Ectodermal cell (in vitro differentiated cells): ENCODE measurements at regions not wholly inside any gene's neighbourhood (a gene's known extent, or its start where the extent isn't known, plus 50 kb on each side); places are given as distances from the start of the nearest gene placed in this dataset.

Experiments used
- H3K27ac ChIP-seq: 2 replicates; pipeline ENCODE4 v1.7.0; 2013; ENCODE audit warnings: mild to moderate bottlenecking, low read depth, low read length; ENCODE audit not compliant: insufficient read depth, poor library complexity, severe bottlenecking
- H3K27me3 ChIP-seq: 2 replicates; pipeline ENCODE4 v1.7.0; 2013; ENCODE audit warnings: mild to moderate bottlenecking, low read length; ENCODE audit not compliant: insufficient read depth, control insufficient read depth, poor library complexity, severe bottlenecking
- H3K36me3 ChIP-seq: one replicate; pipeline ENCODE4 v1.7.0; 2013; ENCODE audit warnings: low read length; ENCODE audit not compliant: control insufficient read depth, insufficient read depth
- H3K4me1 ChIP-seq: one replicate; pipeline ENCODE4 v1.7.0; 2013; ENCODE audit warnings: low read length; ENCODE audit not compliant: control insufficient read depth, insufficient read depth
- H3K4me3 ChIP-seq: 2 replicates; pipeline ENCODE4 v1.7.0; 2013; ENCODE audit warnings: low read depth, low read length, control low read depth; ENCODE audit not compliant: insufficient read depth
- H3K9me3 ChIP-seq: 2 replicates; pipeline ENCODE4 v1.7.0; 2013; ENCODE audit warnings: mild to moderate bottlenecking, low read length, moderate library complexity; ENCODE audit not compliant: control insufficient read depth
- WGBS, 2 experiments: methylation state at CpG; one replicate each; pipeline ENCODE4 v1.1.7; 2013; ENCODE audit warnings: missing lambda C conversion rate in 2 of 2; 5-methylcytosine and 5-hydroxymethylcytosine counted together

DNA sequence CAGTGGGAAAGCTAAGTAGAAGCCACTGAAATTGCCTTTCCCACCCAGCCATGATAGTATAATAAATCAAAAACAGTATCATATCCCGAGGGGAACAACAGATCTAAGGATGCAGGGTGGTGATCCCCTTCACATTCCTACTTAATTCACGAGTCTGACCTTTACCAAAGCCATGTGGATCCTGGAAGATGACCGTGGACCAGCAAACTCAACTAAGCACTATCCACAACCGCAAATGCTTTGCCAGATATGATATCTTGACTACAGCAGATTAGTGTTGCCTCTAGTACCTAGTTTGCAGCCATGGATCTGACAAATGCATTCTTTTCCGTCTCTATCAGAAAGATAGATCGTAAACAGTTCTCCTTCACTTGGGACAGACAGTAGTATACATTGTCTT is 67.3 kb upstream of the IL6 start:
- Histone ChIP-seq H3K4me3 (no peak overlapping the region), H3K36me3 (no peaks in the 10 kb centered on the region), H3K9me3 (no peaks in the 10 kb centered on the region), H3K4me1 (no peaks in the 10 kb centered on the region), H3K27me3 (no peaks in the 10 kb centered on the region), H3K27ac (no peak overlapping the region)
- WGBS, 2 experiments, result 93 to 98% methylated on average over 6 of the region's 6 CpGs

- Histone ChIP-seq H3K4me1 (no peaks in the 10 kb centered on the region), H3K27me3 (no peaks in the 10 kb centered on the region), H3K9me3 (no peaks in the 10 kb centered on the region), H3K4me3 (no peak overlapping the region), H3K36me3 (no peaks in the 10 kb centered on the region), H3K27ac (no peak overlapping the region)
- 92 to 93% methylated on average over 3 of the region's 3 CpGs for WGBS, 2 experiments
Observed at GRCh38 chr7:22658031-22658430, 69.0 kb upstream of the IL6 start.

DNA sequence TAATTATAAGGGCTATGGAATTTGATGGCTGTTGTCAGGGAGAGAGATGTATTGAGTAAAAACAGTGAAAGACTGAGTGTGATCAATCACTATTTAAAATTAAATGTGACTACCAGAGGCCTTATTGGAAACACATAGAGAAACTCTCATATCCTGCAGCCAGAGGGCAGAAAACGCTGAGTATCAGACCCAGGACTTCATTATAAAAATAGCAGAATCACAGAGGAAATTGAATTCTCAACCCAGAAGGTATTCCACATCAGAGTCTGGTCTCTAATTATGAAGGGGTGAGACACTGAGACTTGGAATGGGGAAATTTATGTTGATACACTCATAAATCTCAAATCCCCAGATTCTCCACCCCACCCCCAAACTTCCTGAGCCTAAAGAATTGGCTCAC is 69.5 kb upstream of the IL6 start:
- Histone ChIP-seq H3K27me3 (no peaks in the 10 kb centered on the region), H3K36me3 (no peaks in the 10 kb centered on the region), H3K4me3 (no peak overlapping the region), H3K9me3 (no peaks in the 10 kb centered on the region), H3K4me1 (no peaks in the 10 kb centered on the region), H3K27ac (no peak overlapping the region)
- WGBS, 2 experiments, result 67 to 73% methylated on average over 1 of the region's 1 CpG

DNA sequence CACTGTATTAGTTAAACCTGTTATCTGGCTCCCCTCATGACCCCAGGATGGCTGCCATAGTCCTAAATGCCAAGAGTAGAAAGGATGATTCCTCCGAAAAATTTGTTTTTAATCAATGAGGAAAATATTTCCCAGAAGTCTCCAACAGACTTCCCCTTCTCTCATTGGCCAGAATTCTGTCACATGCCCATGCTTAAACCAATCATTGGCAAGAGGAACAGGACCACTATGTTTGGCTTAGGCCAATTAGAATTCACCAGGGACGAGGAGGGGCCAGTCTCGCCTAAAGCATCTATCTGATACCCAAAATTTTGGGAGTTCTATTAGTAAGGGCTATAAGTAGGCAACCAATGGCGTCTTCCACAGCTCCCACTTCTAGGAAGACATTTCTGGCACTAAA is 71.2 kb upstream of the IL6 start:
- Histone ChIP-seq H3K27ac (no peak overlapping the region), H3K27me3 (no peaks in the 10 kb centered on the region)

DNA sequence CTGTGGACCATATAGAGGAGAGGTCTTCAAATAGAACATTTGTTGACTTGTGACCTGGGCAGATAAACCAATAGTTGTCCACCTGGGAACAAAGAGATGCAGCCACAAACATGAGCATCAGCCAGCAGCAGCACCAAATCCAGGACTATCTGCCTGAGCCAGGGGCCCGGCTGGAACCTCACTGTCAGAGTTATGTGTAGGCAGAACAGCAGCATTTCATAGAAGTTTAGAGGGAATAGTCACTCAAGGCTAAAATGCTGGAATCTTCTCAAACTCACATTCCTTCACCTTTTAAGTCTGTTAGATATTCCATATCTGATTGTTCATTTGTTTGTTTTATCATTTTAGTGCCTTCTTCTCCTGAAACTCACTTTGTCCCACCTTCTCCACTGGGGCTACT is 72.2 kb upstream of the IL6 start:
- Histone ChIP-seq H3K27ac (no peak overlapping the region), H3K4me3 (no peak overlapping the region), H3K9me3 (no peaks in the 10 kb centered on the region), H3K27me3 (no peaks in the 10 kb centered on the region), H3K36me3 (no peaks in the 10 kb centered on the region), H3K4me1 (no peaks in the 10 kb centered on the region)
- WGBS, 2 experiments, result 92 to 98% methylated on average over 1 of the region's 1 CpG

More for the DNA sequence above, 71.2 kb upstream of the IL6 start:
- Histone ChIP-seq H3K4me3 (no peak overlapping the region), H3K9me3 (no peaks in the 10 kb centered on the region), H3K36me3 (no peaks in the 10 kb centered on the region), H3K4me1 (no peaks in the 10 kb centered on the region)
- WGBS, 2 experiments, result 93 to 95% methylated on average over 4 of the region's 4 CpGs

- H3K27me3 ChIP-seq, result no peaks in the 10 kb centered on the region
- H3K36me3 ChIP-seq, result no peaks in the 10 kb centered on the region
- H3K4me1 ChIP-seq, result no peaks in the 10 kb centered on the region
- no peak overlapping the region for H3K4me3 ChIP-seq
- no peaks in the 10 kb centered on the region for H3K9me3 ChIP-seq
- no peak overlapping the region for H3K27ac ChIP-seq
Observed at GRCh38 chr7:22653951-22654350, 73.0 kb upstream of the IL6 start.

- WGBS, 2 experiments, result 90 to 98% methylated on average over 4 of the region's 5 CpGs
- H3K27me3 ChIP-seq, result no peaks in the 10 kb centered on the region
- no peaks in the 10 kb centered on the region for H3K9me3 ChIP-seq
- H3K36me3 ChIP-seq, result no peaks in the 10 kb centered on the region
- no peak overlapping the region for H3K27ac ChIP-seq
- H3K4me3 ChIP-seq, result no peak overlapping the region
- H3K4me1 ChIP-seq, result no peaks in the 10 kb centered on the region
Observed at GRCh38 chr7:22651534-22652243, 75.3 kb upstream of the IL6 start.

GRCh38 chr7:22651036-22651435 is 76.0 kb upstream of the IL6 start:
- WGBS, 2 experiments, result 94 to 95% methylated on average over 4 of the region's 4 CpGs
- Histone ChIP-seq H3K36me3 (no peaks in the 10 kb centered on the region), H3K9me3 (peaks cover 4% of the 10 kb centered on the region), H3K4me1 (no peaks in the 10 kb centered on the region), H3K27me3 (no peaks in the 10 kb centered on the region), H3K4me3 (no peak overlapping the region), H3K27ac (no peak overlapping the region)

DNA sequence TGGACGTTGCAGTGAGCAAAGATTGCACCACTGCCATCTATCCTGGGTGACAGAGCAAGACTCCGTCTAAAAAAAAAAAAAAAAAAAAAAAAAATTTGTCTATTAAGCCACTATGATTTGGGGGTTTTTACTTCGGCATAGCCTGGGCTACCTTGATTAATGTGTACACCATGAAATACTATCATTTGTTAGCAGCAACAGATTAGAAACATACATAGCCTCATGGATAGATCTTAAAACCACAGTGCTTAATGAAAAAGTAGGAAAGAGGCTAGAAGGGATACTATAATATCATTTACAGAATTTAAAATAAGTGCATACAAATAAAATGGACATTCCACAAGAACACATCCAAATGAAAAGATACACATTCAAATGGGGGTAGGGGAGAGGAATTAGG is 77.3 kb upstream of the IL6 start:
- Histone ChIP-seq H3K36me3 (no peaks in the 10 kb centered on the region), H3K27me3 (no peaks in the 10 kb centered on the region), H3K4me3 (no peak overlapping the region), H3K9me3 (peaks cover 4% of the 10 kb centered on the region), H3K27ac (no peak overlapping the region), H3K4me1 (no peaks in the 10 kb centered on the region)
- 77 to 92% methylated on average over 1 to 3 of the region's 3 CpGs for WGBS, 2 experiments

DNA sequence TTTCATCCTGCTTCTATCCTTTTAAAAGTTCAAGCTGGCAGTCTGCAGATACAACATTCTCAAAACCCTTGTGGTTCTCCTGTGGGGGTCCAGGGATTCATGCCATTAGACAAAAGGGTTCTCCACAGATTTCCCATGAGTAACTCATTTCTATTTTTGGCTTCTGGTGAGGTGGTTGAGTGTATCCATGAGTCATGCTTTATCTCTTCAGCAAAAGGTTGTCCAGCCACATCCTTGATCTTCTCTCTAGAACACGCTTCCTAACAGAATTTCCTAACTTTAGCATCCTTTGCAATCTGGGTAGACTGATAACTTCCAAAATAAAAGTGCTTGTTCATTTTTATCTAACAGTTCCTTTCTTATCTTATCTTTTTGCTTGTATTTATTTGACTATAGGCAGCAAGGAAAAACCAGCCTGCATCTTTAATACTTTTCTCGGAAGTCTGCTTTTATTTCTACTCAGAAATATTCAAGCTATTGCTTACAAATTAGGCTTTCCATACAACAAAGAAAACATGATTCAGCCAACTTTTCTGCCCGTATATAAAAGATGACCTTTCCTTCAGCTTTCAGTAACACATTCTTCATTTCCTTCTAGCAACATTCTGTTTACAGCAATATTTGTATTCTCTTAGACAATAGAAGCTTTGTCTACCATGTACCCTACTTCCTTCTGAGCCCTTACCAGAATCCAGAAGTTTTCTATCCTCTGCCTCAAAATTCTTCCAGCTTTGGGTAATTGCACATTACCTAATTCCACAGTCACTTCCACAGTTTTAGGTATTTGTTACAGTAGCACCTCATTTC is 79.3 kb upstream of the IL6 start:
- Histone ChIP-seq H3K9me3 (peaks cover 5% of the 10 kb centered on the region), H3K36me3 (no peaks in the 10 kb centered on the region), H3K4me1 (no peaks in the 10 kb centered on the region), H3K27ac (no peak overlapping the region), H3K27me3 (no peaks in the 10 kb centered on the region), H3K4me3 (no peak overlapping the region)
- 94 to 95% methylated on average over 3 of the region's 3 CpGs for WGBS, 2 experiments
